ENCODE measurements at regions not wholly inside any gene's neighbourhood (a gene's known extent, or its start where the extent isn't known, plus 50 kb on each side); places are given as distances from the start of the nearest gene placed in this dataset.

DNA sequence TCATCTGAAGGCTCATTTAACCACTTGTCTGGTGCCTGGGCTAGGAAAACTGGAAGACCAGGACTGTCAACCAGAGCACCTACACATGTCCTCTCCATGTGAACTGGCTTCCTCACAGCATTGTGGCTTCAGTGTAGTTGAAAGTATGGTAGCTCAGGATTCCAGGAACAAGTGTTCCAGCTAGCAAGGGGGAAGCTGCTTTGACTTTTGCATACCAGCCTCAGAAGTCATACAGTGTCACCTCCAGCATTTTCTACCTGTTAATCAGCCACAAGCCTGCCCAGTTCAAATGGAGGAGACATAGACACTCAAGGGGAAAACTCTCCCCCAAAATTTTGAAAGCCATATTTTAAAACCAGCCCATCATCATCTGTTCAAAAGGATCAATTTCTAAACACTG lies 212.8 kb upstream of the CAND1 start:
- no peak overlapping the region for H3K4me3 ChIP-seq (ENCODE audit: low read depth, poor library complexity, severe bottlenecking)
- intact Hi-C loops (cut with DNase I; ENCODE audit: low total_unique reads), result no loop called here
- TF ChIP-seq, protein P1, sequence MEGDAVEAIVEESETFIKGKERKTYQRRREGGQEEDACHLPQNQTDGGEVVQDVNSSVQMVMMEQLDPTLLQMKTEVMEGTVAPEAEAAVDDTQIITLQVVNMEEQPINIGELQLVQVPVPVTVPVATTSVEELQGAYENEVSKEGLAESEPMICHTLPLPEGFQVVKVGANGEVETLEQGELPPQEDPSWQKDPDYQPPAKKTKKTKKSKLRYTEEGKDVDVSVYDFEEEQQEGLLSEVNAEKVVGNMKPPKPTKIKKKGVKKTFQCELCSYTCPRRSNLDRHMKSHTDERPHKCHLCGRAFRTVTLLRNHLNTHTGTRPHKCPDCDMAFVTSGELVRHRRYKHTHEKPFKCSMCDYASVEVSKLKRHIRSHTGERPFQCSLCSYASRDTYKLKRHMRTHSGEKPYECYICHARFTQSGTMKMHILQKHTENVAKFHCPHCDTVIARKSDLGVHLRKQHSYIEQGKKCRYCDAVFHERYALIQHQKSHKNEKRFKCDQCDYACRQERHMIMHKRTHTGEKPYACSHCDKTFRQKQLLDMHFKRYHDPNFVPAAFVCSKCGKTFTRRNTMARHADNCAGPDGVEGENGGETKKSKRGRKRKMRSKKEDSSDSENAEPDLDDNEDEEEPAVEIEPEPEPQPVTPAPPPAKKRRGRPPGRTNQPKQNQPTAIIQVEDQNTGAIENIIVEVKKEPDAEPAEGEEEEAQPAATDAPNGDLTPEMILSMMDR (IDR thresholded peaks at IDR 0.05), result no peak
- no peak for TF ChIP-seq POLR2A (IDR thresholded peaks at IDR 0.05)
- no peak for DNase-seq (ENCODE audit: low spot score in 2 of 2)

DNA sequence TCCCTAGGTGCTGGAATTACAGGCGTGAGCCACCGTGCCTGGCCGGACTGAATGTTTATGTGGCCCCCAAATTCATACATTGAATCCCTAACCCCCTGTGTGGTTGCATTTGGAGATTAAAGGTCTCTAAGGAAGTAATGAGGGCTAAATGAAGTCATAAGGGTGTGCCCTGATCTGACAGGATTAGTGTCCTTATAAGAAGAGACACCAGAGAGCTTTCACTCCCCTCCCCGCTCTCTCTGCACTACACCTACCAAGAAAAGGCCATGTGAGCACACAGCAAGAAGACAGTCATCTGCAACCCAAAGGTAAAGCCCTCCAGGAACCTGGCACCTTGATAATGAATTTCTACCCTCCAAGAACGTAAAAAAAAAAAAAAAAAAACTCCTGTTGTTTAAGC lies 212.1 kb upstream of the CAND1 start:
- intact Hi-C loops (cut with DNase I; ENCODE audit: low total_unique reads), result no loop called here
- DNase-seq (ENCODE audit: low spot score in 2 of 2), result no peak
- no peak overlapping the region for H3K4me3 ChIP-seq (ENCODE audit: low read depth, poor library complexity, severe bottlenecking)
- 88 to 91% methylated on average over 5 of the region's 5 CpGs for WGBS, 2 donors
- TF ChIP-seq, protein P1 (IDR thresholded peaks at IDR 0.05), result no peak
- no peak for TF ChIP-seq POLR2A (IDR thresholded peaks at IDR 0.05)

DNA sequence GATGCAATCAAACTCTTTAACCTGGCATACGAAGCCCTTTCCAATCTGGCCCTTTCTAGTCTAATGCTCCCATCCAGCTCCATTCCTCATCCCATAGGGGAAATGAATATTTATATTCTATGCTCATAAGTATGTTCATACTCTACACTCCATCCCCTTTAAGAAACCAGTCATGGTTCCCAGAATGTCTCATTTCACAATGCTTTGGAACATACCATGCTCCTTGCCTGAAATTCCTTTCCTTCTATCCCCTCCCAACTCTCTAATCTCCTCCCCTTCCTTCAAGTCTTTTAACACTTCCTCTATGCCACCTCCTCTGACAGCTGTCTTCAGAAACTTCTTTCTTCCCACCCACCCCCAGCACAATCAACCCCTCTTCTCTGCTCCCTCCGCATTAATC lies 207.0 kb upstream of the CAND1 start:
- 67 to 74% methylated on average over 2 of the region's 2 CpGs for WGBS, 2 donors
- intact Hi-C loops (cut with DNase I; ENCODE audit: low total_unique reads), result no loop called here
- TF ChIP-seq POLR2A (IDR thresholded peaks at IDR 0.05), result no peak
- TF ChIP-seq, protein P1 (IDR thresholded peaks at IDR 0.05), result no peak
- no peak overlapping the region for H3K4me3 ChIP-seq (ENCODE audit: low read depth, poor library complexity, severe bottlenecking)
- DNase-seq (ENCODE audit: low spot score in 2 of 2), result no peak

GRCh38 chr12:67067453-67068203 lies 201.5 kb upstream of the CAND1 start:
- no peak for TF ChIP-seq POLR2A (IDR thresholded peaks at IDR 0.05)
- TF ChIP-seq, protein P1 (IDR thresholded peaks at IDR 0.05), result no peak
- 30 to 32% methylated on average over 10 to 12 of the region's 12 CpGs for WGBS, 2 donors
- intact Hi-C loops (cut with DNase I; ENCODE audit: low total_unique reads), result no loop called here
- no peak for DNase-seq (ENCODE audit: low spot score in 2 of 2)
- H3K4me3 ChIP-seq (ENCODE audit: low read depth, poor library complexity, severe bottlenecking), result no peak overlapping the region

GRCh38 chr12:67068204-67068731 lies 200.9 kb upstream of the CAND1 start:
- H3K4me3 ChIP-seq (ENCODE audit: low read depth, poor library complexity, severe bottlenecking), result no peak overlapping the region
- intact Hi-C loops (cut with DNase I; ENCODE audit: low total_unique reads), result no loop called here
- TF ChIP-seq, protein P1 (IDR thresholded peaks at IDR 0.05), result no peak
- no peak for TF ChIP-seq POLR2A (IDR thresholded peaks at IDR 0.05)
- WGBS, 2 donors, result 1 to 2% methylated on average over 20 of the region's 20 CpGs
- peak in 1 of 2 donors; percentile 84 for DNase-seq (ENCODE audit: low spot score in 2 of 2)

Data from lower leg skin (tissue), 4 donors.